Thyroid gland (tissue), 4 donors: ENCODE measurements at regions not wholly inside any gene's neighbourhood (a gene's known extent, or its start where the extent isn't known, plus 50 kb on each side); places are given as distances from the start of the nearest gene placed in this dataset.
"Not testable (repeated sequence)": the region's sequence is repeated elsewhere in the genome, so short reads cannot be mapped to it uniquely, and the experiment has no call there.

Experiments
- DNase-seq, 2 donors: peaks; one replicate each; pipeline ENCODE4 v3.0.0-alpha.2; 2019
- H3K27ac ChIP-seq, 3 donors: fragments of 200-600 bp; sonication (generic); 1 replicate in 2 of 3; 2 replicates in 1 of 3; pipeline ENCODE4 v1.5.1; 2016 to 2019; ENCODE audit warnings: mild to moderate bottlenecking in 1 of 3, moderate library complexity in 1 of 3
- H3K27me3 ChIP-seq: fragments of 200-600 bp; sonication (generic); one replicate; pipeline ENCODE4 v1.5.1; 2019
- H3K36me3 ChIP-seq, 2 donors: fragments of 200-600 bp; sonication (generic); one replicate each; pipeline ENCODE4 v1.5.1; 2016 to 2019
- H3K4me1 ChIP-seq, 2 donors: fragments of 200-600 bp; sonication (generic); one replicate each; pipeline ENCODE4 v1.5.1; 2017 to 2019
- H3K4me3 ChIP-seq, 3 donors: fragments of 200-600 bp; sonication (generic); replicated peaks in 1 of 3; 1 replicate in 2 of 3; 2 replicates in 1 of 3; pipeline ENCODE4 v1.5.1; 2016; ENCODE audit warnings: mild to moderate bottlenecking in 1 of 3
- H3K9me3 ChIP-seq: fragments of 200-600 bp; sonication (generic); one replicate; pipeline ENCODE4 v1.5.1; 2017
- POLR2A ChIP-seq, 2 donors: fragments of 450-650 bp; IDR thresholded peaks; one replicate each; pipeline ENCODE4 v1.6.1; 2017; ENCODE audit warnings: antibody characterized with exemption in 2 of 2, mild to moderate bottlenecking in 2 of 2, moderate library complexity in 1 of 2
- WGBS, 2 donors: methylation state at CpG; one replicate each; pipeline ENCODE4 v1.1.5; 2017; 5-methylcytosine and 5-hydroxymethylcytosine counted together
- intact Hi-C: fragments of 100-400 bp; cut with DNase I; formaldehyde crosslinking; loops from one replicate; pipeline ENCODE4 v1.15.1; 2023
- TF ChIP-seq, protein P1 (sequence below), 6 experiments: fragments of 200-600 bp in 3 of 6; fragments of 450-650 bp in 3 of 6; sonication (generic) in 3 of 6; IDR thresholded peaks; one replicate each; pipeline ENCODE4 v1.5.1; 2016 to 2019; ENCODE audit warnings: antibody characterized with exemption in 6 of 6, mild to moderate bottlenecking in 2 of 6, inconsistent platforms in 1 of 6, moderate library complexity in 1 of 6

DNA sequence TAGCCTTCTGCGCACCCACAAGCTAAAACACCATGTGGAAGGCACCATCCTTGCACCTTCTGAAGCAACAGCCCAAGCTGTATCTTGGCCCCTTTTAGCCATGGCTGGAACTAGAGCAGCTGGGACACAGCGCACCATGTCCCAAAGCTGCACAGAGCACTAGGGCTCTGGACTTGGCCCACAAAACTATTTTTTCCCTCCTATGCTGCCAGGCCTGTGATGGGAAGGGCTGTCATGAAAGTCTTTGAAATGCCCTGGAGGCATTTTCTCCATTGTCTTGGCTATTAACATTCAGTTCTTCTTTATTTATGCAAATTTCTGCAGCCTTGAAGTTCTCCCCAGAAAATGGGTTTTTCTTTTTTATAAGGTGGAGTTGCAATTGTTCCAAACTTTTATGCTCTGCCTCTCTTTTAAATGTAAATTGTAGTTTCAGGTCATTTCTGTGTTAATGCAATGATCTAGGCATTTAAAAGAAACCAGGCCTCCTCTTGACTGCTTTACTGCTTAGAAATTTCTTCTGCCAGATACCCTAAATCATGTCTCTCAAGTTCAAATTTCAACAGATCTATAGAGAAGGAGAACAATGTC lies 996.3 kb downstream of the TAF11L14 start:
- Histone ChIP-seq H3K27ac (no peak overlapping the region), H3K9me3 (no peaks in the 10 kb centered on the region), H3K4me1 (no peaks in the 10 kb centered on the region), H3K36me3 (no peaks in the 10 kb centered on the region), H3K4me3 (no peak overlapping the region), H3K27me3 (no peaks in the 10 kb centered on the region)
- WGBS, 2 donors: 100% methylated on average over 2 of the region's 2 CpGs
- TF ChIP-seq POLR2A (IDR thresholded peaks at IDR 0.05): no peak
- TF ChIP-seq, protein P1, sequence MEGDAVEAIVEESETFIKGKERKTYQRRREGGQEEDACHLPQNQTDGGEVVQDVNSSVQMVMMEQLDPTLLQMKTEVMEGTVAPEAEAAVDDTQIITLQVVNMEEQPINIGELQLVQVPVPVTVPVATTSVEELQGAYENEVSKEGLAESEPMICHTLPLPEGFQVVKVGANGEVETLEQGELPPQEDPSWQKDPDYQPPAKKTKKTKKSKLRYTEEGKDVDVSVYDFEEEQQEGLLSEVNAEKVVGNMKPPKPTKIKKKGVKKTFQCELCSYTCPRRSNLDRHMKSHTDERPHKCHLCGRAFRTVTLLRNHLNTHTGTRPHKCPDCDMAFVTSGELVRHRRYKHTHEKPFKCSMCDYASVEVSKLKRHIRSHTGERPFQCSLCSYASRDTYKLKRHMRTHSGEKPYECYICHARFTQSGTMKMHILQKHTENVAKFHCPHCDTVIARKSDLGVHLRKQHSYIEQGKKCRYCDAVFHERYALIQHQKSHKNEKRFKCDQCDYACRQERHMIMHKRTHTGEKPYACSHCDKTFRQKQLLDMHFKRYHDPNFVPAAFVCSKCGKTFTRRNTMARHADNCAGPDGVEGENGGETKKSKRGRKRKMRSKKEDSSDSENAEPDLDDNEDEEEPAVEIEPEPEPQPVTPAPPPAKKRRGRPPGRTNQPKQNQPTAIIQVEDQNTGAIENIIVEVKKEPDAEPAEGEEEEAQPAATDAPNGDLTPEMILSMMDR (IDR thresholded peaks at IDR 0.05): no peak
- DNase-seq: no peak
- intact Hi-C loops: no loop called here

DNA sequence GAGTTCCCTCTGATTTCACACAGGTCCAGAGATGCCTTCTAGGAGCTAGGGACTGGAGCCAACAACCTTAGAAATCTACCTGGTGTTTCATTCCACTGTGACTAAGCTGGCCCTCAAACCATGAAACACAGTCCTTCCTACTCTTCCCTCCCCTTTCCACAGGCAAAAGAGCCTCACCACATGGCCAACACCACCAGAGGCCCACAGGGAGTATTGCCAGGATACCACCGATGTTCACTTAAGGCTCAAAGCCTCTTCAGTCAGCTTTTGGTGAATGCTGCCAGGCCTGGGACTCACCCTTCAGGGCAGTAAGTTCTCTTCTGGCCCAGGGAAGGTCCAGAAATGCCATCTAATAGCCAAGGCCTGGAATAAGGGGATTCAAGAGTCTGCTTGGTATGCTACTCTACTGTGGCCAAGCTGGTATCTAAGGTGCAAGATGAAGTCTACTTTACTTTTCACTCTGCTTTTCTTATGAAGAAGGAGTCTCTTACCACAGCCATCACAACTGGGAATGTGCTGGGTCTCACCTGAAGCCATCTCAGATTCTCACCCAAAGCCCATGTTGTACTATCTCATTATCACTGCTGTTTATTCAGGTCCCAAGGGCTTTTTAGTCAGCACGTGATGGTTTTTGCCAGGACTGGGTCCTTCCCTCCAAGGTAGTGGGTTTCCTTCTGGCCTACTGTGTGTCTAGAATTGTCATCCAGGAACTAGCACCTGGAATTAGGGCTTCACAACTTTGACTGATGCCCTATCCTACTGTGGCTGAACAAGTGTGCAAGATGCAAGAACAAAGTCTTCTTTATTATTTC lies 1018.4 kb downstream of the TAF11L14 start:
- Histone ChIP-seq H3K9me3 (no peaks in the 10 kb centered on the region), H3K27me3 (no peaks in the 10 kb centered on the region), H3K4me3 (no peak overlapping the region), H3K36me3 (no peaks in the 10 kb centered on the region), H3K27ac (no peak overlapping the region), H3K4me1 (no peaks in the 10 kb centered on the region)
- intact Hi-C loops: no loop called here
- 91 to 95% methylated on average over 2 of the region's 2 CpGs for WGBS, 2 donors
- TF ChIP-seq, protein P1 (IDR thresholded peaks at IDR 0.05): no peak
- no peak for TF ChIP-seq POLR2A (IDR thresholded peaks at IDR 0.05)
- DNase-seq: no peak

DNA sequence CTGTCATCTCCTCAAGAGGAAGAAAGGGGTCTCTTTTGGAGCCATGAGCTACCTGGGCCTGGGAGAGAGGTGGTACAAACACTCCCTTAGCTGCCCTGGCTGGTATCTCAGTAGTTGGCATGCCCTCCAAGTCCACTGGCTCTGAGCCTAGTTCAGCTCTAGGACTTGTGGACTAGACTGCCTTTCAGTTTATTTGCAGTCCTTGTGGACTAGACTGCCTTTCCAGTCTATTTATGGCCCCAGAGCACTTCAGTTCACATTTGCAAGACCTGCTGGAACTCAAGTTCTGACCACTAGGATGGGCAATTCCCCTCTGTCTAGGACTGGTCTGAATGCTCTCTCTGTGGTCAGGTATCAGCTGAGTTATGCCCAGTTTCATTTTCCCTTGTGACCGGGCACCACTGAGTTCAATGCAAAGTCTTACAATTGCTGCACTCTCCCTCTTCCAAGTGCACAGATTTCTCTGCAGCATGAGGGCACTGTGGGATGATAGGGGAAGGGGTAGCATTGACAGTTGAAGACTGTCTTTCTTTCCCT lies 1019.0 kb downstream of the TAF11L14 start:
- DNase-seq: no peak
- H3K27ac ChIP-seq: no peak overlapping the region
- no peak overlapping the region for H3K4me3 ChIP-seq
- TF ChIP-seq POLR2A (IDR thresholded peaks at IDR 0.05): no peak
- no peaks in the 10 kb centered on the region for H3K9me3 ChIP-seq
- WGBS, 2 donors: 100% methylated on average over 1 of the region's 1 CpG
- no peaks in the 10 kb centered on the region for H3K4me1 ChIP-seq
- H3K36me3 ChIP-seq: no peaks in the 10 kb centered on the region
- no peaks in the 10 kb centered on the region for H3K27me3 ChIP-seq
- intact Hi-C loops: no loop called here

DNA sequence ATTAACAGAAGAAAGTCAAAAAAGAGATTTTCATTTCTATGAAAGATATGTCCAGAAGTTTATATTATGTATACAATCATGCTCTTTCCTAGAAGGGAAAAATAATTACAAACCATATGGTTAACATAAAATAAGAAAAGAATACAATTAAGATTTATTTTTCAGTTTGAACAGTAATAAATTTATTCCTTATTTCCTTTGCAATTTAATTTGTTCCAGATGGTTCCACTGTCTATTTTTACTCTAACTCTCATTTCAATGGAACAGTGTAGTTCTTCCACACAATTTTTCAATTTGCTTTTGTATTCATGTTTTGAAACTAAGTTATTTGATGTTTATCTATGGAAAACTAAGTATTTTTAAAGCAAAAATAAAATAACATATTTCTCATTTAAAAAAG lies 1026.3 kb downstream of the TAF11L14 start:
- DNase-seq: no peak
- intact Hi-C loops: no loop called here

DNA sequence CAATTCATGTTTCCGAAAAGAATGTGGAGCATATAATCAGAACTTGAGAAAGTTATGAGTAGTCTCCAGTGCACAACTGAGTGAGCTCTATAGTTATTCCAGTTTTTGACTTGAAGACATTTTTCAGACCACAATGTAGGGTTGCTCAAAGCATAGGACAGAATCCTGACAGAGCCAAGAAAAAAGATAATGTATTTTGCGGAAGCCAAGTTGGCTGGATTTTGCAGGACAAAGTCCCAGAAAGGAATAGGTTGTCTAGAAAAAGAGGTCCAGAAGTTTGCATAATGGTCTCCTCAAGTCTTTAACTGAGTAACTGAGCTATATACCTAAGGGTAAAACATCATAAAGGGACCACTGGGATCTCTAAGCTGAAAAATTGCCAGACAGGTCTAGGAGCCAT lies 1028.0 kb downstream of the TAF11L14 start:
- intact Hi-C loops: no loop called here

More for the DNA sequence above, 1026.3 kb downstream of the TAF11L14 start:
- no peaks in the 10 kb centered on the region for H3K9me3 ChIP-seq
- no peak overlapping the region for H3K27ac ChIP-seq
- no peak overlapping the region for H3K4me3 ChIP-seq
- no peaks in the 10 kb centered on the region for H3K4me1 ChIP-seq
- TF ChIP-seq, protein P1 (IDR thresholded peaks at IDR 0.05): no peak
- TF ChIP-seq POLR2A (IDR thresholded peaks at IDR 0.05): no peak
- no peaks in the 10 kb centered on the region for H3K36me3 ChIP-seq
- H3K27me3 ChIP-seq: no peaks in the 10 kb centered on the region

DNA sequence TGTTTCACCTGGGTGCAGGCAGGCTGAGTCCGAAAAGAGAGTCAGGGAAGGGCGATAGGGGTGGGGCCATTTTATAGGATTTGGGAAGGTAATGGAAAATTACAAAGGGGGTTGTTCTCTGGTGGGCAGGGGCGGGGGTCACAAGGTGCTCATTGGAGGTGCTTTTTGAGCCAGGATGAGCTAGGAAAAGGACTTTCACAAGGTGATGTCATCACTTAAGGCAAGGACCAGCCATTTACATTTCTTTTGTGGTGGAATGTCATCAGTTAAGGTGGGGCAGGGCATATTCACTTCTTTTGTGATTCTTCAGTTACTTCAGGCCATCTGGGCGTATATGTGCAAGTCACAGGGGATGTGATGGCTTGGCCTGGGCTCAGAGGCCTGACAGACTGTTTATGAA lies 1040.0 kb downstream of the TAF11L14 start:
- H3K27ac ChIP-seq, H3K36me3 ChIP-seq, H3K4me1 ChIP-seq, H3K9me3 ChIP-seq, H3K4me3 ChIP-seq, DNase-seq, intact Hi-C loops, H3K27me3 ChIP-seq: not testable (repeated sequence)
- 79 to 82% methylated on average over 2 of the region's 4 CpGs for WGBS, 2 donors

More for the DNA sequence above, 1028.0 kb downstream of the TAF11L14 start:
- Histone ChIP-seq H3K27ac (no peak overlapping the region), H3K9me3 (no peaks in the 10 kb centered on the region), H3K36me3 (no peaks in the 10 kb centered on the region), H3K27me3 (no peaks in the 10 kb centered on the region), H3K4me1 (no peaks in the 10 kb centered on the region), H3K4me3 (no peak overlapping the region)
- TF ChIP-seq, protein P1 (IDR thresholded peaks at IDR 0.05): no peak
- no peak for TF ChIP-seq POLR2A (IDR thresholded peaks at IDR 0.05)
- no peak for DNase-seq
- WGBS, 2 donors: 85 to 88% methylated on average over 2 of the region's 2 CpGs
